Uterus (tissue), 2 donors: ENCODE measurements at regions not wholly inside any gene's neighbourhood (a gene's known extent, or its start where the extent isn't known, plus 50 kb on each side); places are given as distances from the start of the nearest gene placed in this dataset.

Source experiments
- CTCF ChIP-seq, 4 experiments: fragments of 200-600 bp in 2 of 4; fragments of 450-650 bp in 2 of 4; sonication (generic) in 2 of 4; IDR thresholded peaks; one replicate each; pipeline ENCODE4 v1.5.1; 2016 to 2019; ENCODE audit warnings: antibody characterized with exemption in 4 of 4, mild to moderate bottlenecking in 2 of 4, moderate library complexity in 1 of 4
- POLR2A ChIP-seq, 2 donors: fragments of 450-650 bp; IDR thresholded peaks; one replicate each; pipeline ENCODE4 v1.6.1; 2016; ENCODE audit warnings: antibody characterized with exemption in 2 of 2, mild to moderate bottlenecking in 1 of 2, moderate library complexity in 1 of 2

- TF ChIP-seq POLR2A (IDR thresholded peaks at IDR 0.05) (no peak), CTCF (IDR thresholded peaks at IDR 0.05) (no peak)
These were observed 202.2 kb upstream of the OR4E1 start for GRCh38 chr14:21875791-21876190.
